D721Med (cell line): ENCODE measurements at regions not wholly inside any gene's neighbourhood (a gene's known extent, or its start where the extent isn't known, plus 50 kb on each side); places are given as distances from the start of the nearest gene placed in this dataset.
"Not testable (repeated sequence)": the region's sequence is repeated elsewhere in the genome, so short reads cannot be mapped to it uniquely, and the experiment has no call there.

Source experiments
- DNase-seq: peaks from one replicate; pipeline ENCODE4 v3.0.0; 2011; ENCODE audit warnings: low spot score; ENCODE audit not compliant: insufficient read length
- FAIRE-seq: peaks from 2 replicates; lab custom pipeline; 2011; peaks lifted over from hg19 to GRCh38; lab: Jason Lieb, UNC
- TF ChIP-seq, protein P1 (sequence below): IDR thresholded peaks from 2 replicates; pipeline ENCODE4 v1.5.1; 2012; ENCODE audit warnings: mild to moderate bottlenecking, control low read depth; ENCODE audit not compliant: insufficient read depth; ENCODE audit errors: missing control alignments

DNA sequence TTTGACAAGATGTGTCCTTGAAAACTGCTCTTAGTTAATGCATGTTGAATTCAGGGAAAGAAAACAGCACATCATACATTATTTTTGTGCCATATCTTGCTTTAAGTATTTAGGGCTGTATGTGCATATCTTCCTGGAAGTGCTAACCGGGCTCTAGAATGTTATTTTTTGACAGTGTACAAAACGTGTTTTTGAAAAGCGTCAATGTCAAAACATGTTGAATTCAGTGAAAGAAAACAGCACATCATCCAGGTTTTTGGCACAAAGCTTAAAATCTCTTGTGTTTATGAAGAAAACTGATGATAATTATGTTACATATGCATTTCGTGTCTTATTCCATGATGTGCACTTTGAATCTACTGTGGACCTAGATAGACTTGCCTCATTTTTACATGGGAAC is 82.7 kb downstream of the ASCL4 start:
- FAIRE-seq (no peak), DNase-seq (no peak)
- TF ChIP-seq, protein P1, sequence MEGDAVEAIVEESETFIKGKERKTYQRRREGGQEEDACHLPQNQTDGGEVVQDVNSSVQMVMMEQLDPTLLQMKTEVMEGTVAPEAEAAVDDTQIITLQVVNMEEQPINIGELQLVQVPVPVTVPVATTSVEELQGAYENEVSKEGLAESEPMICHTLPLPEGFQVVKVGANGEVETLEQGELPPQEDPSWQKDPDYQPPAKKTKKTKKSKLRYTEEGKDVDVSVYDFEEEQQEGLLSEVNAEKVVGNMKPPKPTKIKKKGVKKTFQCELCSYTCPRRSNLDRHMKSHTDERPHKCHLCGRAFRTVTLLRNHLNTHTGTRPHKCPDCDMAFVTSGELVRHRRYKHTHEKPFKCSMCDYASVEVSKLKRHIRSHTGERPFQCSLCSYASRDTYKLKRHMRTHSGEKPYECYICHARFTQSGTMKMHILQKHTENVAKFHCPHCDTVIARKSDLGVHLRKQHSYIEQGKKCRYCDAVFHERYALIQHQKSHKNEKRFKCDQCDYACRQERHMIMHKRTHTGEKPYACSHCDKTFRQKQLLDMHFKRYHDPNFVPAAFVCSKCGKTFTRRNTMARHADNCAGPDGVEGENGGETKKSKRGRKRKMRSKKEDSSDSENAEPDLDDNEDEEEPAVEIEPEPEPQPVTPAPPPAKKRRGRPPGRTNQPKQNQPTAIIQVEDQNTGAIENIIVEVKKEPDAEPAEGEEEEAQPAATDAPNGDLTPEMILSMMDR, result no peak

DNA sequence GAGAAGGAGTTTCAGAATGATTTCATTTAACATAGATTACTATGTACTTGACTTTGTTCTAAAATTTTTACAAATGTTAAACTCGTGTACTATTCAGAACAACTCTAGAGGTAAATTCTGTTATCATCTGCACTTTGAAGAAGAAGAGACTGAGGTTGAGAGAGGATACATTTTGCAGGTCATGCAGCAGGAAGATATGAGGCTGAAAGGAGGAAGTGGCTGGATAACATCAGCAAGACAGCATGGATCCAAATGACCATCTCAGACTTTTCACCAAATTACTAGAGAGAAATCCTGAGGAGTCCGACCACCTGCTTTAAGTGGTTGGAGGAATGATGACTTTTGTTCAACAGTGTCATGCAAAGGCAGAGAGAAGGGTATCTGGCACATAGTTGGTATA is 84.9 kb downstream of the ASCL4 start:
- DNase-seq, result no peak
- no peak for FAIRE-seq
- TF ChIP-seq, protein P1, result no peak

DNA sequence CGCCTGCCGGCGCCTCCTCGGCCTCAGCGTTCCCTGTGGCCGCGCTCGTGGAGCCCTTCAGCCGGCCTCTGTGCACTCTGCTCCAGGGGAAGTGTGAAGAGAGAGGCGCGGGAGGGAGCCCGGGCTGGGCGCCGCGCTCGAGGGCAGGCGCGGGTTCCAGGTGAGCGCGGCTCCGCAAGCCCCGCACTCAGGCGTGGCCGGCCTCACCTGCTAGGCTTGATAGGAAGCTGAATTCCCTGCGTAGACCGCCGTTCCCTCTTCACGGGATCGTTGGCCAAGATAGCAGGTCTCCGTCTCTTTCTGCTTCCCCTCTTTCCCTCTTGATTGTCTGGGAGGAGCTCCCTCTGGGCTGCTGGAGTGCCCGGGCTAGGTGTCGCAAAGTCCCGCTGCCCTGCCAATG is 89.7 kb downstream of the ASCL4 start:
- TF ChIP-seq, protein P1, result no peak
- FAIRE-seq, result no peak
- no peak for DNase-seq

DNA sequence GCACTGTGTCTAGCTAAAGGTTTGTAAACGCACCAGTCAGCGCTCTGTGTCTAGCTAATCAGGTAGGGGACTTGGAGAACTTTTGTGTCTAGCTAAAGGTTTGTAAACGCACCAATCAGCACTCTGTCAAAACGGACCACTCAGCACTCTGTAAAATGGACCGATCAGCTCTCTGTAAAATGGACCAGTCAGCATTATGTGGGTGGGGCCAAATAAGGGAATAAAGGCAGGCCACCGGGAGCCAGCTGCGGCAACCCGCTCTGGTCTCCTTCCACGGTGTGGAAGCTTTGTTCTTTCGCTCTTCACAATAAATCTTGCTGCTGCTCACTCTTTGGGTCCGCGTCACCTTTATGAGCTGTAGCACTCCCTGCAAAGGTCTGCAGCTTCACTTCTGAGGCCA is 90.2 kb downstream of the ASCL4 start:
- not testable (repeated sequence) for FAIRE-seq, DNase-seq

DNA sequence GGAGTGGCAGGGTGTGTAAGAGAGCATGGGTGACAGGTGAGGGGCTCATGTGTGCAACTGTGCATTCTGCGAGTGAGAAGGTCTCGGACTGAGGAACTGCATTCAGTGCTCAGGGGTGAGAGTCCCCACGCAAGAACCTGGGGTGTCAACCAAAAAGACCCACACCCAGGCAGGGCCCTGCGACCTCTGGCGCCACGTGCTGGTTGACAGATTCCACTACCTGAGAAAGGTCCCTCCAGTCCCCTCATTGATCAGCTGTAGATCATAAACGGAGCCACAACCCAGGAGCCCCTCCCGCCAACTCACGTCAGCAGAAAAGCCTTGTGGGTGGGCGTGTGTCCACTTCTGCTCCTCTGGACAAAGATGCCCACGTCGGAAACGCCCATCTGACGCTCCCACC is 98.7 kb downstream of the ASCL4 start:
- FAIRE-seq (no peak), DNase-seq (no peak)
- TF ChIP-seq, protein P1, result no peak

DNA sequence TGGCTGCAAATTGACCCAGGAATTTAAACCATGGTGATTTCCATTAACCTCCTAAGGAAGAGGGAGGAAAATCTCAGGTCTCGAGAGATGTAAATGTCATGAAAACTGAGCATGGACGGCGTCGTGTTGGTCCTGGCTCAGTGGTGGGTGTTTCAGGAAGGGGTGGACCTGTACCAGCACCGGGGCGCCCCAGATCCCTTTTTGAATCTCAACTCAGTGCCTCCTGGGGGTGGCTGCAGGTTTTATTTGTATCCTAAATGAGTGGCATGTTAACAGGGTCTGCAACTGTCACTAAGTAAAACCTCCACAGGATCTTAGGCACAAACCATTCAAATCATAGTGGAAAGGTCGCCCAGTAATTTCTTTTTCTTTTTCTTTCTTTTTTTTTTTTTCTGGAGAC is 101.3 kb downstream of the ASCL4 start:
- TF ChIP-seq, protein P1, result no peak
- DNase-seq (no peak), FAIRE-seq (no peak)

DNA sequence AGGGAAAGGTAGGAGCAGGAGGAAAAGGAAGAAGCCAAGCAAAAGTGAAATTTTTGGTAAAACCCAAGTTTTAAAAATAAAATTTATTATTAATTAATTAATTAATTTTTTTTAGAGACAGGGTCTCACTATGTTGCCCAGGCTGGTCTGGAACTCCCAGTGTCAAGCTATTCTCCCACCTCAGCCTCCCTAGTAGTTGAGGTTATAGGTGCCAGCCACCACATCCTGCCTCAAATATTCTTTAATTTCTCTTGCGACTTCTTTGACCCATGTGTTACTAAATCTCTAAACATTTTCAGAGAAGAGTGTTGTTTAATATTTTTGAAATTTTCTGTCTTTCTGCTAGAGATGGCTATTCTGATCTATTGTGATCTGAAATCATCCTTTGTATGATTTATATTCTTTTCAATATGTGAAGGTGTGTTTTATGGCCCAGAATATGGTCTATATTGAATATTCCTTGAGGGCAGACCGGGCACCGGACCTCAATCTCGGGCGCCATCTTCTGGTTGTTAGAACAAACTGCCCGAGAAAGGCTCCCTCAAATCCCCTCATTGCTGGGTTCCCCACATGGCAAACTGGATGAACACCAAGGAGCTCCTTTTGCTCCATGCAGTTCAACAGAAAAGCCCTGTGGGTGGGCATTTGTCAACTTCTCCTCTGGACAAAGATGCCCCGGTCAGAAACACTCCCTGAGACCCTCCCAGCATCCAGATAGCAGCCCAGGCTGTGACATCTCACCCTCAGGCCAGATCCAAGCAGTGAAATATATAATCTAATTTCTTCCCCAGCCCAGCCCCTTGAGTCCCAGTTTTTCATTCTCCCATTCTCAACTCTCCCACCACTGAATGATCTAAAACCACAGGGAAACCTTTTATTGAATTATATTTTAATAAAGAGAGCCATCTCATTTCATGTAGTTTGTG is 110.5 kb downstream of the ASCL4 start:
- TF ChIP-seq, protein P1, result peak; percentile 79
- no peak for FAIRE-seq
- DNase-seq, result no peak

DNA sequence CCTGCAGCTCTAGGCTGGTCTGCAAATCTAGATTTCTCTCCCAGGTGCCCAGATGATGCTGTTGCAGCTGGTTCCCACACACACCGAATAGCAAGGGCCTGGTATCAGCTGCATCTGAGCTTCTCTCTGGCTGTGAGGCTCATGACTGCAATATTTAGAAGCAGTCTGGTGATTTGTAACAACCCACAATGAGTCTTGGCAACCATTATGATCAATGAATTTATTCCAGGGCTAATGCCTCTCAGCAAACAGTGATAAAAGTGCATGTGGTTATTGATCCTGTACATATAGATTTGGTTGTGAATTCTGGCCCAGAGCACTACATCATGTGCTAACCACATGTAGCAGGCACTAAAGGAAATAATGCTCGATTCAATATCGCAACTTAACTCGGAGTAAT is 114.3 kb downstream of the ASCL4 start:
- no peak for DNase-seq
- no peak for FAIRE-seq
- TF ChIP-seq, protein P1, result no peak
